Bronchial epithelial cell (primary cell): ENCODE measurements at regions not wholly inside any gene's neighbourhood (a gene's known extent, or its start where the extent isn't known, plus 50 kb on each side); places are given as distances from the start of the nearest gene placed in this dataset.
"Not testable (repeated sequence)": the region's sequence is repeated elsewhere in the genome, so short reads cannot be mapped to it uniquely, and the experiment has no call there.

Source experiments
- DNase-seq: peaks from one replicate; pipeline ENCODE4 v3.0.0-alpha.2; 2010; ENCODE audit warnings: low read depth
- FAIRE-seq: peaks from 2 replicates; lab custom pipeline; 2011; peaks lifted over from hg19 to GRCh38; lab: Jason Lieb, UNC
- H3K27me3 ChIP-seq: 2 replicates; pipeline ENCODE4 v1.5.1; 2011; ENCODE audit warnings: low read length; ENCODE audit not compliant: control insufficient read depth, insufficient read depth
- H3K36me3 ChIP-seq: 2 replicates; pipeline ENCODE4 v1.5.1; 2011; ENCODE audit warnings: low read length; ENCODE audit not compliant: control insufficient read depth, insufficient read depth
- H3K4me3 ChIP-seq: 2 replicates; pipeline ENCODE4 v1.5.1; 2011; ENCODE audit warnings: mild to moderate bottlenecking, low read depth, low read length, control low read depth
- CTCF ChIP-seq: IDR thresholded peaks from 2 replicates; pipeline ENCODE4 v1.5.1; 2011; ENCODE audit warnings: mild to moderate bottlenecking, moderate library complexity, low read length, control low read depth, inconsistent platforms; ENCODE audit not compliant: insufficient read depth, severe bottlenecking

GRCh38 chr2:43005245-43005974 lies 213.0 kb upstream of the HAAO start:
- Histone ChIP-seq H3K36me3 (no peaks in the 10 kb centered on the region), H3K27me3 (no peaks in the 10 kb centered on the region), H3K4me3 (no peak overlapping the region)
- TF ChIP-seq CTCF = no peak
- FAIRE-seq = no peak
- no peak for DNase-seq

GRCh38 chr2:43004879-43005244 lies 212.5 kb upstream of the HAAO start:
- H3K4me3 ChIP-seq = no peak overlapping the region
- DNase-seq (no peak), FAIRE-seq (no peak)
- no peak for TF ChIP-seq CTCF
- no peaks in the 10 kb centered on the region for H3K27me3 ChIP-seq
- H3K36me3 ChIP-seq = no peaks in the 10 kb centered on the region

- not testable (repeated sequence) for H3K27me3 ChIP-seq, H3K36me3 ChIP-seq, DNase-seq, FAIRE-seq, H3K4me3 ChIP-seq
These were observed 211.9 kb upstream of the HAAO start for GRCh38 chr2:43004126-43004865.

GRCh38 chr2:43003702-43004101 lies 211.3 kb upstream of the HAAO start:
- DNase-seq (peak; percentile 29), FAIRE-seq (no peak)
- TF ChIP-seq CTCF = no peak
- no peaks in the 10 kb centered on the region for H3K27me3 ChIP-seq
- H3K36me3 ChIP-seq = no peaks in the 10 kb centered on the region
- H3K4me3 ChIP-seq = no peak overlapping the region

GRCh38 chr2:43001787-43002468 lies 209.5 kb upstream of the HAAO start:
- no peak for TF ChIP-seq CTCF
- DNase-seq (no peak), FAIRE-seq (no peak)
- Histone ChIP-seq H3K4me3 (no peak overlapping the region), H3K27me3 (no peaks in the 10 kb centered on the region), H3K36me3 (no peaks in the 10 kb centered on the region)

- no peak for DNase-seq
- no peaks in the 10 kb centered on the region for H3K36me3 ChIP-seq
- no peaks in the 10 kb centered on the region for H3K27me3 ChIP-seq
- FAIRE-seq = no peak
- H3K4me3 ChIP-seq = no peak overlapping the region
- no peak for TF ChIP-seq CTCF
These were observed 208.6 kb upstream of the HAAO start for GRCh38 chr2:43001055-43001378.
